Esophagus squamous epithelium (tissue), 4 donors: ENCODE measurements at regions not wholly inside any gene's neighbourhood (a gene's known extent, or its start where the extent isn't known, plus 50 kb on each side); places are given as distances from the start of the nearest gene placed in this dataset.

Experiments
- POLR2A ChIP-seq, 4 donors: fragments of 450-650 bp; IDR thresholded peaks; one replicate each; pipeline ENCODE4 v1.6.1; 2017; ENCODE audit warnings: antibody characterized with exemption in 4 of 4, mild to moderate bottlenecking in 4 of 4, moderate library complexity in 3 of 4
- TF ChIP-seq, protein P1 (sequence below), 6 experiments: fragments of 450-650 bp in 4 of 6; fragments of 200-600 bp in 2 of 6; sonication (generic) in 2 of 6; IDR thresholded peaks; one replicate each; pipeline ENCODE4 v1.5.1; 2016 to 2019; ENCODE audit warnings: antibody characterized with exemption in 6 of 6, mild to moderate bottlenecking in 4 of 6, moderate library complexity in 4 of 6

DNA sequence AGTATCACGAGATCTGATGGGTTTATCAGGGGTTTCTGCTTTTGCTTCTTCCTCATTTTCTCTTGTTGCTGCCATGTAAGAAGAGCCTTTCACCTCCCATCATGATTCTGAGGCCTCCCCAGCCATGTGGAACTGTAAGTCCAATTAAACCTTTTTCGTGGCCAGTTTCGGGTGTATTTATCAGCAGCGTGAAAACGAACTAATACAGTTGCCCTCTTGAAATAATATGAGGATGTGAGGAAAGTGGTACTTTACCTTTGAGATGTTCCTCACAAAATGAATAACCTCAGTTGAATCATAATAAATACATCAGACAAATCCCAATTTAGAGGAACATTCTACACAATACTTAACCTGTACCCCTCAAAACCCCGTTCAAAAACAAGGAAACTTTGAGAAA, 356.4 kb downstream of the CPS1 start:
- TF ChIP-seq POLR2A (IDR thresholded peaks at IDR 0.05) = no peak
- TF ChIP-seq, protein P1, sequence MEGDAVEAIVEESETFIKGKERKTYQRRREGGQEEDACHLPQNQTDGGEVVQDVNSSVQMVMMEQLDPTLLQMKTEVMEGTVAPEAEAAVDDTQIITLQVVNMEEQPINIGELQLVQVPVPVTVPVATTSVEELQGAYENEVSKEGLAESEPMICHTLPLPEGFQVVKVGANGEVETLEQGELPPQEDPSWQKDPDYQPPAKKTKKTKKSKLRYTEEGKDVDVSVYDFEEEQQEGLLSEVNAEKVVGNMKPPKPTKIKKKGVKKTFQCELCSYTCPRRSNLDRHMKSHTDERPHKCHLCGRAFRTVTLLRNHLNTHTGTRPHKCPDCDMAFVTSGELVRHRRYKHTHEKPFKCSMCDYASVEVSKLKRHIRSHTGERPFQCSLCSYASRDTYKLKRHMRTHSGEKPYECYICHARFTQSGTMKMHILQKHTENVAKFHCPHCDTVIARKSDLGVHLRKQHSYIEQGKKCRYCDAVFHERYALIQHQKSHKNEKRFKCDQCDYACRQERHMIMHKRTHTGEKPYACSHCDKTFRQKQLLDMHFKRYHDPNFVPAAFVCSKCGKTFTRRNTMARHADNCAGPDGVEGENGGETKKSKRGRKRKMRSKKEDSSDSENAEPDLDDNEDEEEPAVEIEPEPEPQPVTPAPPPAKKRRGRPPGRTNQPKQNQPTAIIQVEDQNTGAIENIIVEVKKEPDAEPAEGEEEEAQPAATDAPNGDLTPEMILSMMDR (IDR thresholded peaks at IDR 0.05) = no peak
